Nephron (organoid): ENCODE measurements at regions not wholly inside any gene's neighbourhood (a gene's known extent, or its start where the extent isn't known, plus 50 kb on each side); places are given as distances from the start of the nearest gene placed in this dataset.

Experiments used
- H3K27ac Mint-ChIP-seq, 3 experiments: 2 replicates each; pipeline ENCODE4 v1.8.0; 2020; ENCODE audit warnings: mixed read lengths in 3 of 3, mild to moderate bottlenecking in 2 of 3, moderate library complexity in 1 of 3
- H3K27me3 Mint-ChIP-seq: 2 replicates; pipeline ENCODE4 v1.8.0; 2021; ENCODE audit warnings: low read depth, mild to moderate bottlenecking, moderate library complexity, mixed read lengths
- H3K36me3 Mint-ChIP-seq: 2 replicates; pipeline ENCODE4 v1.8.0; 2020; ENCODE audit warnings: low read depth, mixed read lengths
- H3K4me1 Mint-ChIP-seq: 2 replicates; pipeline ENCODE4 v1.8.0; 2020; ENCODE audit warnings: mixed read lengths
- H3K4me3 Mint-ChIP-seq, 3 experiments: 2 replicates each; pipeline ENCODE4 v1.8.0; 2020; ENCODE audit warnings: mild to moderate bottlenecking in 3 of 3, mixed read lengths in 3 of 3, moderate library complexity in 2 of 3
- H3K9me3 Mint-ChIP-seq: 2 replicates; pipeline ENCODE4 v1.8.0; 2020; ENCODE audit warnings: mixed read lengths
- CTCF ChIP-seq, 3 experiments: fragments of 200-600 bp; sonication (generic); IDR thresholded peaks; one replicate each; pipeline ENCODE4 v1.5.0; 2021; ENCODE audit warnings: antibody characterized with exemption in 3 of 3; ENCODE audit not compliant: unreplicated experiment in 3 of 3

- Mint-ChIP-seq H3K27me3 (no peaks in the 10 kb centered on the region), H3K9me3 (peaks cover under 1% of the 10 kb centered on the region), H3K36me3 (no peaks in the 10 kb centered on the region), H3K4me1 (peaks cover 5% of the 10 kb centered on the region), H3K4me3 (no peak overlapping the region), H3K27ac (no peak overlapping the region)
- no peak for TF ChIP-seq CTCF (IDR thresholded peaks at IDR 0.05; ENCODE audit: unreplicated experiment in 3 of 3)
Measured at GRCh38 chr4:28772066-28772465, 1911.4 kb downstream of the STIM2 start.

GRCh38 chr4:28772788-28773187 is 1912.1 kb downstream of the STIM2 start:
- H3K36me3 Mint-ChIP-seq, result no peaks in the 10 kb centered on the region
- no peaks in the 10 kb centered on the region for H3K9me3 Mint-ChIP-seq
- peaks cover 5% of the 10 kb centered on the region for H3K4me1 Mint-ChIP-seq
- TF ChIP-seq CTCF (IDR thresholded peaks at IDR 0.05; ENCODE audit: unreplicated experiment in 3 of 3), result no peak
- no peaks in the 10 kb centered on the region for H3K27me3 Mint-ChIP-seq
- no peak overlapping the region for H3K4me3 Mint-ChIP-seq
- H3K27ac Mint-ChIP-seq, result no peak overlapping the region

GRCh38 chr4:28774344-28774743 is 1913.7 kb downstream of the STIM2 start:
- H3K4me3 Mint-ChIP-seq, result no peak overlapping the region
- peaks cover 5% of the 10 kb centered on the region for H3K4me1 Mint-ChIP-seq
- no peaks in the 10 kb centered on the region for H3K36me3 Mint-ChIP-seq
- TF ChIP-seq CTCF (IDR thresholded peaks at IDR 0.05; ENCODE audit: unreplicated experiment in 3 of 3), result no peak
- no peaks in the 10 kb centered on the region for H3K9me3 Mint-ChIP-seq
- peak overlapping the region; percentile 27 to 46 (median 28) for H3K27ac Mint-ChIP-seq
- no peaks in the 10 kb centered on the region for H3K27me3 Mint-ChIP-seq

- Mint-ChIP-seq H3K27me3 (no peaks in the 10 kb centered on the region), H3K36me3 (no peaks in the 10 kb centered on the region), H3K4me3 (no peak overlapping the region), H3K4me1 (peaks cover 5% of the 10 kb centered on the region), H3K27ac (no peak overlapping the region), H3K9me3 (no peaks in the 10 kb centered on the region)
- no peak for TF ChIP-seq CTCF (IDR thresholded peaks at IDR 0.05; ENCODE audit: unreplicated experiment in 3 of 3)
Measured at GRCh38 chr4:28776004-28776403, 1915.4 kb downstream of the STIM2 start.

- no peak overlapping the region for H3K27ac Mint-ChIP-seq
- no peaks in the 10 kb centered on the region for H3K27me3 Mint-ChIP-seq
- no peaks in the 10 kb centered on the region for H3K4me1 Mint-ChIP-seq
- TF ChIP-seq CTCF (IDR thresholded peaks at IDR 0.05; ENCODE audit: unreplicated experiment in 3 of 3), result no peak
- H3K4me3 Mint-ChIP-seq, result no peak overlapping the region
- H3K36me3 Mint-ChIP-seq, result no peaks in the 10 kb centered on the region
- no peaks in the 10 kb centered on the region for H3K9me3 Mint-ChIP-seq
Measured at GRCh38 chr4:28784188-28784587, 1923.5 kb downstream of the STIM2 start.

- no peaks in the 10 kb centered on the region for H3K36me3 Mint-ChIP-seq
- TF ChIP-seq CTCF (IDR thresholded peaks at IDR 0.05; ENCODE audit: unreplicated experiment in 3 of 3), result no peak
- H3K9me3 Mint-ChIP-seq, result no peaks in the 10 kb centered on the region
- H3K27ac Mint-ChIP-seq, result no peak overlapping the region
- H3K4me3 Mint-ChIP-seq, result no peak overlapping the region
- no peaks in the 10 kb centered on the region for H3K27me3 Mint-ChIP-seq
- H3K4me1 Mint-ChIP-seq, result no peaks in the 10 kb centered on the region
Measured at GRCh38 chr4:28787947-28788346, 1927.3 kb downstream of the STIM2 start.
